Vagina (tissue), 2 donors: ENCODE measurements at regions not wholly inside any gene's neighbourhood (a gene's known extent, or its start where the extent isn't known, plus 50 kb on each side); places are given as distances from the start of the nearest gene placed in this dataset.

Experiments
- DNase-seq, 2 donors: peaks; one replicate each; pipeline ENCODE4 v3.0.0-alpha.2; 2017; ENCODE audit errors: extremely low spot score in 2 of 2
- H3K27ac ChIP-seq: fragments of 200-600 bp; sonication (generic); one replicate; pipeline ENCODE4 v1.5.1; 2019
- H3K27me3 ChIP-seq: fragments of 200-600 bp; sonication (generic); one replicate; pipeline ENCODE4 v1.5.1; 2019
- H3K36me3 ChIP-seq, 2 donors: fragments of 200-600 bp; sonication (generic); one replicate each; pipeline ENCODE4 v1.5.1; 2017 to 2019
- H3K4me1 ChIP-seq: fragments of 200-600 bp; sonication (generic); one replicate; pipeline ENCODE4 v1.5.1; 2019
- H3K4me3 ChIP-seq, 2 donors: fragments of 200-600 bp; sonication (generic); 1 replicate in 1 of 2; 2 replicates in 1 of 2; pipeline ENCODE4 v1.5.1; 2016 to 2019
- H3K9me3 ChIP-seq: fragments of 200-600 bp; sonication (generic); one replicate; pipeline ENCODE4 v1.5.1; 2019
- CTCF ChIP-seq, 3 experiments: fragments of 450-650 bp in 2 of 3; fragments of 200-600 bp in 1 of 3; sonication (generic) in 1 of 3; IDR thresholded peaks; one replicate each; pipeline ENCODE4 v1.5.1; 2017 to 2019; ENCODE audit warnings: antibody characterized with exemption in 3 of 3, mild to moderate bottlenecking in 2 of 3, moderate library complexity in 2 of 3
- POLR2A ChIP-seq, 2 donors: fragments of 450-650 bp; IDR thresholded peaks; one replicate each; pipeline ENCODE4 v1.6.1; 2017; ENCODE audit warnings: antibody characterized with exemption in 2 of 2, mild to moderate bottlenecking in 2 of 2, moderate library complexity in 2 of 2
- POLR2AphosphoS5 ChIP-seq, 2 donors: sonication (generic); formaldehyde crosslinking; IDR thresholded peaks; one replicate each; pipeline ENCODE4 v1.9.0; 2017; ENCODE audit warnings: antibody characterized with exemption in 2 of 2, mild to moderate bottlenecking in 2 of 2, low read depth in 1 of 2; ENCODE audit not compliant: insufficient read depth in 1 of 2
- intact Hi-C: fragments of 100-400 bp; cut with DNase I; formaldehyde crosslinking; loops from one replicate; pipeline ENCODE4 v1.15.1; 2023

DNA sequence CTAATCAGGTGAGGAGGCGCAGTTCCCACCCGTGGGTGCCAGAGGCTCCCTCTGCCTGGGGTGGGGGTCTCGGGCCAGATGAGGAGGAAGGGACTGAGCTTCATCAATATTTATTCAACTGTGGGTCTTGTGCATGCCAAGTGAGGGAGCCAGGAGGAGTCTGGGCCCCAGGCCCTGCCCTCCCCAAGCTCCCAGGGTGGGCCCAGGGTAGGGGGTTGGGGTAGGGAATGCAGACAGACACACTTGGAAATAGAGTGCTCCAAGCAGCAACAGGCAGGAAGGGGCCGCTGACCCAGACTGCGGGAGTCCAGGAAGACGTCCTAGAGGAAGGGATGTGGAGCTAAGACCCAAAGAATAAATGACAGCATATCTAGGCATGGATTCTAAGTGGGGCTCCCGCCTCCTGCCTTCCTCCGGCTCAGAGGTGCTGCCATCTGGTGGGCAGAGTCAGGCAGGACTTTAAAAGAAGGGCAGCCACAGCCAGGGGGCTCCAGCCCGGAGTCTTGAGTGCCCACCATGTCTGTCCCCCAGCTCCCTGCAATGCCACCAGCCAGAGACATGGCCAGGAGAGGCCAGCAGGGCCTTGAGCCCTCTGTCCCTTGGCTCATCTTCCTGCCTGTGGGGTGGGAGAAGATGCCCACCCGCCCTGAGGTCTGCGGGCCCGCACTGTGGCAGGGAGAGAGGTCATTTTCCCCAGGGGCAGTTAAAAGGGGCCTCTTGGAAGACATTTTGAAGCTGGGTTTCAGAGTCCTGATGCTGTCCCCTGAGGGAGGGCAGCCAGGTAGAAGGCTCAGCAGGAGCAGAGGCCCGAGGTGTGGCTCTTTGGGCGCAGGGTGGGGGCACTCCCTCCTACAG lies 70.1 kb downstream of the PHETA1 start:
- TF ChIP-seq POLR2AphosphoS5 (IDR thresholded peaks at IDR 0.05; ENCODE audit: insufficient read depth in 1 of 2, low read depth in 1 of 2) (no peak), CTCF (IDR thresholded peaks at IDR 0.05) (peak; percentile 15 to 62 (median 58)), POLR2A (IDR thresholded peaks at IDR 0.05) (no peak)
- no peak for DNase-seq
- intact Hi-C loops = no loop called here
- H3K27ac ChIP-seq = no peak overlapping the region
- no peaks in the 10 kb centered on the region for H3K27me3 ChIP-seq
- no peak overlapping the region for H3K4me3 ChIP-seq
- H3K4me1 ChIP-seq = no peaks in the 10 kb centered on the region
- no peaks in the 10 kb centered on the region for H3K36me3 ChIP-seq
- no peaks in the 10 kb centered on the region for H3K9me3 ChIP-seq

DNA sequence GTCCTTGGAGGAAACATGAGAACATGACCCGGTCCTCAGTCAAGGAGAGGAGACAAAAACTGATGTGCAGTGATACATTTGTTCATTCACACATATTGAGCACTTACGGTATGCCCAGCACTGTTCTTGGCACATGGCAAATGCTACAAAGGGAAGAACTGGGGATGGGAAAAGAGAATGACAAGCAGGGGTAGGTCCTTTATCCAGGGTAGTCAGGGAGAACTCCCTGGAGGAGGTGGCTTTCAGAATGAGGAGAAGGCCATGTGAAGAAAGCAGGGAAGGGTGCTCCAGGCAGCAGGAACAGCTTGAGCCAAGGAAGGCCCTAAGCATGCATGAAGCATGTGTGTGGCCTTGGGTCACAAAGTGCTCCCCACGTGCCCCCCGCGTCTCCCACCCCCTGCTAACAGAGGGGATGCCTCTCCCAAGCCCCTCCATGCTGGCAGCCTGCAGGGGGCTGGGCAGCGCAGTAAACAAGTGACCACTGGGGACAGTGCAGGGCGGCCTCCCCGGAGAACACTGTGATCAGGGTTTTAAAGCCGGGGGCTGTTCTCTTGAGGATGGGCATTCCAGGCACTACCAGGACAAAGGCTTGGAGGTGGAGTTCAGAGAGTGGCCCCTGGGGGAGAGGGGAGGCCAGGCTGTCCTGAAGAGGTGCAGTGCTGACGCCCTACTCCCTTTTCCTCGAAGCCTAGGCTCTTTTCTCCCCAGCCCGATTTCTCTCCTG lies 71.0 kb downstream of the PHETA1 start:
- no peak for TF ChIP-seq POLR2A (IDR thresholded peaks at IDR 0.05)
- TF ChIP-seq POLR2AphosphoS5 (IDR thresholded peaks at IDR 0.05; ENCODE audit: insufficient read depth in 1 of 2, low read depth in 1 of 2) = no peak
- TF ChIP-seq CTCF (IDR thresholded peaks at IDR 0.05) = no peak
- intact Hi-C loops = no loop called here
- DNase-seq = no peak
- Histone ChIP-seq H3K36me3 (no peaks in the 10 kb centered on the region), H3K4me3 (no peak overlapping the region), H3K27me3 (no peaks in the 10 kb centered on the region), H3K9me3 (no peaks in the 10 kb centered on the region), H3K27ac (no peak overlapping the region), H3K4me1 (no peaks in the 10 kb centered on the region)

DNA sequence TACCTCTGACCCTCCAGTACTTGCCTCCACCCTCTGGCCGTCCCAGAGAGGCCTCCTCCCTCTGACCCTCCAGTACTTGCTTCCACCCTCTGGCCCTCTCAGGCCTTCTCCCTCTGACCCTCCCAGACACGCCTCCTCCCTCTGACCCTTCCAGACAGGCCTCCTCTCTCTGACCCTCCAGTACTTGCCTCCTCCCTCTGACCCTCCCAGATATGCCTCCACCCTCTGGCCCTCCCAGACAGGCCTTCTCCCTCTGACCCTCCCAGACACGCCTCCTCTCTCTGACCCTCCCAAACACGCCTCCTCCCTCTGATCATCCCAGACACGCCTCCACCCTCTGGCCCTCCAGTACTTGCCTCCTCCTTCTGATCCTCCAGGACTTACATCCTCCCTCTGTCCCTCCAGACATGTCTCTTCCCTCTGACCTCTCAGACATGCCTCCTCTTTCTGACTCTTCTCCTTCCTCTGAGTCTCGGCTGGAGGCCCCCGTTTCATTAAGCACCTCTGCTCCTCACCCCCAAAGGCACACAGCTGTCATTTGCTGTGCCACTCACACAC lies 71.9 kb downstream of the PHETA1 start:
- Histone ChIP-seq H3K27me3 (no peaks in the 10 kb centered on the region), H3K4me1 (no peaks in the 10 kb centered on the region), H3K9me3 (no peaks in the 10 kb centered on the region), H3K4me3 (no peak overlapping the region), H3K36me3 (no peaks in the 10 kb centered on the region), H3K27ac (no peak overlapping the region)
- no peak for DNase-seq
- intact Hi-C loops = no loop called here
- TF ChIP-seq CTCF (IDR thresholded peaks at IDR 0.05) (no peak), POLR2AphosphoS5 (IDR thresholded peaks at IDR 0.05; ENCODE audit: insufficient read depth in 1 of 2, low read depth in 1 of 2) (no peak), POLR2A (IDR thresholded peaks at IDR 0.05) (no peak)

- H3K9me3 ChIP-seq = no peaks in the 10 kb centered on the region
- no peaks in the 10 kb centered on the region for H3K36me3 ChIP-seq
- no peak overlapping the region for H3K4me3 ChIP-seq
- no peaks in the 10 kb centered on the region for H3K27me3 ChIP-seq
- DNase-seq = no peak
- intact Hi-C loops = no loop called here
- TF ChIP-seq POLR2AphosphoS5 (IDR thresholded peaks at IDR 0.05; ENCODE audit: insufficient read depth in 1 of 2, low read depth in 1 of 2) = no peak
- no peak for TF ChIP-seq CTCF (IDR thresholded peaks at IDR 0.05)
- TF ChIP-seq POLR2A (IDR thresholded peaks at IDR 0.05) = no peak
- H3K4me1 ChIP-seq = no peaks in the 10 kb centered on the region
- no peak overlapping the region for H3K27ac ChIP-seq
Measured at GRCh38 chr12:111295176-111295575, 73.7 kb downstream of the PHETA1 start.
